ENCODE measurements at regions not wholly inside any gene's neighbourhood (a gene's known extent, or its start where the extent isn't known, plus 50 kb on each side); places are given as distances from the start of the nearest gene placed in this dataset.

GRCh38 chr1:30029677-30030076, 693.7 kb downstream of the MATN1 start:
- POLR2A ChIA-PET: no interaction called here
- ATAC-seq: no peak
- Histone ChIP-seq H3K27me3 (ENCODE audit: control insufficient read depth in 1 of 2, insufficient read depth in 2 of 2, low read length in 2 of 2) (no peaks in the 10 kb centered on the region), H3K79me2 (ENCODE audit: insufficient read depth, low read length) (no peaks in the 10 kb centered on the region), H3K36me3 (replicated peaks in 1 of 2; ENCODE audit: control insufficient read depth in 1 of 2, insufficient read depth in 2 of 2, low read length in 2 of 2) (no peaks in the 10 kb centered on the region), H3K9ac (ENCODE audit: insufficient read depth, low read depth, low read length) (no peak overlapping the region), H3K4me1 (ENCODE audit: insufficient read depth, low read length) (no peaks in the 10 kb centered on the region), H4K20me1 (ENCODE audit: insufficient read depth, low read length) (no peaks in the 10 kb centered on the region), H3K4me3 (replicated peaks in 1 of 3; ENCODE audit: insufficient read depth in 1 of 3, low read depth in 2 of 3, low read length in 3 of 3) (no peak overlapping the region), H2AFZ (ENCODE audit: low read length) (no peak overlapping the region), H3K27ac (ENCODE audit: extremely low read length, insufficient read depth, low read length) (no peak overlapping the region), H3K4me2 (ENCODE audit: low read depth, low read length) (no peak overlapping the region), H3K9me3 (ENCODE audit: low read length) (peaks cover 9% of the 10 kb centered on the region)
- FAIRE-seq: no peak
- in situ Hi-C loops (cut with HindIII; ENCODE audit: extremely low pct_ligation_motif_present, low pct_unique_long_range_greater_than_20kb): no loop called here
- intact Hi-C loops (cut with micrococcal nuclease; ENCODE audit: unreplicated experiment): no loop called here
- CTCF ChIA-PET (ENCODE audit: low intra/inter-chr PET ratio, low total read pairs): no interaction called here
- DNase-seq (ENCODE audit: low spot score): no peak
- 0% methylated on average over 1 of the region's 1 CpG for WGBS (ENCODE audit: low lambda C conversion rate)
- BruUV-seq (replicated peaks): no TSS peak
- TF ChIP-seq ATM (IDR thresholded peaks at IDR 0.05; ENCODE audit: borderline replicate concordance): no peak
- no peak for TF ChIP-seq ZNF691 (CRISPR knock-in tag; IDR thresholded peaks at IDR 0.05; ENCODE audit: borderline replicate concordance, low read depth)
- no peak for TF ChIP-seq UBTF (CRISPR knock-in tag; IDR thresholded peaks at IDR 0.05)
- no peak for TF ChIP-seq ZNF30 (CRISPR knock-in tag; IDR thresholded peaks at IDR 0.05)
- TF ChIP-seq HNF1A (IDR thresholded peaks at IDR 0.05; ENCODE audit: low read depth): no peak
- TF ChIP-seq HNF1A (CRISPR knock-in tag; IDR thresholded peaks at IDR 0.05; ENCODE audit: borderline replicate concordance): no peak
- no peak for TF ChIP-seq FOXP4 (CRISPR knock-in tag; IDR thresholded peaks at IDR 0.05)
- no peak for TF ChIP-seq CEBPG (CRISPR knock-in tag; IDR thresholded peaks at IDR 0.05)
- no peak for TF ChIP-seq HOXA7 (CRISPR knock-in tag; IDR thresholded peaks at IDR 0.05)
- no peak for TF ChIP-seq SOX5 (CRISPR knock-in tag; IDR thresholded peaks at IDR 0.05; ENCODE audit: borderline replicate concordance)
- no peak for TF ChIP-seq KDM5A (IDR thresholded peaks at IDR 0.05; ENCODE audit: borderline replicate concordance, low read length)
- no peak for TF ChIP-seq TAF15 (IDR thresholded peaks at IDR 0.05; ENCODE audit: low read depth, low read length, poor library complexity, severe bottlenecking)
- TF ChIP-seq MAFG (CRISPR knock-in tag; IDR thresholded peaks at IDR 0.05): no peak
- TF ChIP-seq SMAD9 (CRISPR knock-in tag; IDR thresholded peaks at IDR 0.05): no peak
- TF ChIP-seq FLYWCH1 (CRISPR knock-in tag; IDR thresholded peaks at IDR 0.05): no peak
- TF ChIP-seq ZNF777 (CRISPR knock-in tag; IDR thresholded peaks at IDR 0.05): no peak
- no peak for TF ChIP-seq ZNF629 (CRISPR knock-in tag; conservative IDR thresholded peaks at IDR 0.05)
